HL-60 (cell line): ENCODE measurements at regions not wholly inside any gene's neighbourhood (a gene's known extent, or its start where the extent isn't known, plus 50 kb on each side); places are given as distances from the start of the nearest gene placed in this dataset.

Experiments
- DNase-seq, 2 experiments: peaks; one replicate each; pipeline ENCODE4 v3.0.0-alpha.2; 2010 to 2020; ENCODE audit warnings: low read depth in 1 of 2, low spot score in 1 of 2
- H3K27ac ChIP-seq: fragments of 250-450 bp; sonication (Bioruptor Pico); replicated peaks from 2 replicates; pipeline ENCODE4 v1.5.1; 2020; ENCODE audit warnings: mild to moderate bottlenecking, moderate library complexity
- H3K27me3 ChIP-seq: fragments of 250-450 bp; sonication (Bioruptor Pico); 2 replicates; pipeline ENCODE4 v1.5.1; 2021; ENCODE audit warnings: mild to moderate bottlenecking, moderate library complexity; ENCODE audit not compliant: insufficient read depth, poor library complexity, severe bottlenecking
- H3K4me3 ChIP-seq: replicated peaks from 2 replicates; pipeline ENCODE4 v1.5.1; 2011; ENCODE audit warnings: mild to moderate bottlenecking, control low read depth, low read length; ENCODE audit not compliant: insufficient read depth
- GABPA ChIP-seq: IDR thresholded peaks from 2 replicates; pipeline ENCODE4 v1.6.1; 2012; ENCODE audit warnings: low read depth
- POLR2AphosphoS5 ChIP-seq: IDR thresholded peaks from 2 replicates; pipeline ENCODE4 v1.6.1; 2012; ENCODE audit warnings: low read depth
- SPI1 ChIP-seq: IDR thresholded peaks from 2 replicates; pipeline ENCODE4 v1.6.1; 2012; ENCODE audit warnings: low read depth, mild to moderate bottlenecking, borderline replicate concordance
- TF ChIP-seq, protein P1 (sequence below): IDR thresholded peaks from 2 replicates; pipeline ENCODE4 v1.6.1; 2012; ENCODE audit warnings: low read depth; ENCODE audit not compliant: insufficient replicate concordance
- TF ChIP-seq, protein P2 (sequence below): IDR thresholded peaks from one replicate; pipeline ENCODE4 v1.5.1; 2011; ENCODE audit warnings: low read length, control low read depth, inconsistent platforms; ENCODE audit not compliant: insufficient read depth

DNA sequence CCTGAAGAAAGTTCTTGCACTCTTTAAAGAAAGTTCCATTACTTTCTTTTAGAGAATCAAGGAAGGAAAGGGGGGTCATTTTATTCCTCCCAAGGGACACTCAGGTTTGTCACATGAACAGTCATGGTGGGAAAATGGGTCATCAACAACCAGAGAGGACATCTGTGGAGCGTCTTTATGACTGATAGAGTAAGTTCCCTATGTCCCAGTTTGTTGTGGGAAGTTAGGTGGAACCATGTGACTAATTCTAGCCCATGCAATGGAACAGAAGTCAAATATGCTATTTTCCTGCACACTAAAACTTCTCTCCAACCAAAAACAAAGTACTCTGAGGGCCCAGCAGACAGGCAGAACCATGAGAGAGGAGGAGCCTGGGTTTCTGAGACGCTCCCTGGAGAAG is 165.6 kb upstream of the SERTAD2 start:
- H3K27ac ChIP-seq = peak overlapping the region; percentile 47; the same call in 1 of the 2 replicates
- TF ChIP-seq, protein P1, sequence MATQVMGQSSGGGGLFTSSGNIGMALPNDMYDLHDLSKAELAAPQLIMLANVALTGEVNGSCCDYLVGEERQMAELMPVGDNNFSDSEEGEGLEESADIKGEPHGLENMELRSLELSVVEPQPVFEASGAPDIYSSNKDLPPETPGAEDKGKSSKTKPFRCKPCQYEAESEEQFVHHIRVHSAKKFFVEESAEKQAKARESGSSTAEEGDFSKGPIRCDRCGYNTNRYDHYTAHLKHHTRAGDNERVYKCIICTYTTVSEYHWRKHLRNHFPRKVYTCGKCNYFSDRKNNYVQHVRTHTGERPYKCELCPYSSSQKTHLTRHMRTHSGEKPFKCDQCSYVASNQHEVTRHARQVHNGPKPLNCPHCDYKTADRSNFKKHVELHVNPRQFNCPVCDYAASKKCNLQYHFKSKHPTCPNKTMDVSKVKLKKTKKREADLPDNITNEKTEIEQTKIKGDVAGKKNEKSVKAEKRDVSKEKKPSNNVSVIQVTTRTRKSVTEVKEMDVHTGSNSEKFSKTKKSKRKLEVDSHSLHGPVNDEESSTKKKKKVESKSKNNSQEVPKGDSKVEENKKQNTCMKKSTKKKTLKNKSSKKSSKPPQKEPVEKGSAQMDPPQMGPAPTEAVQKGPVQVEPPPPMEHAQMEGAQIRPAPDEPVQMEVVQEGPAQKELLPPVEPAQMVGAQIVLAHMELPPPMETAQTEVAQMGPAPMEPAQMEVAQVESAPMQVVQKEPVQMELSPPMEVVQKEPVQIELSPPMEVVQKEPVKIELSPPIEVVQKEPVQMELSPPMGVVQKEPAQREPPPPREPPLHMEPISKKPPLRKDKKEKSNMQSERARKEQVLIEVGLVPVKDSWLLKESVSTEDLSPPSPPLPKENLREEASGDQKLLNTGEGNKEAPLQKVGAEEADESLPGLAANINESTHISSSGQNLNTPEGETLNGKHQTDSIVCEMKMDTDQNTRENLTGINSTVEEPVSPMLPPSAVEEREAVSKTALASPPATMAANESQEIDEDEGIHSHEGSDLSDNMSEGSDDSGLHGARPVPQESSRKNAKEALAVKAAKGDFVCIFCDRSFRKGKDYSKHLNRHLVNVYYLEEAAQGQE = no peak
- TF ChIP-seq POLR2AphosphoS5 (no peak), SPI1 (no peak), GABPA (no peak)
- TF ChIP-seq, protein P2, sequence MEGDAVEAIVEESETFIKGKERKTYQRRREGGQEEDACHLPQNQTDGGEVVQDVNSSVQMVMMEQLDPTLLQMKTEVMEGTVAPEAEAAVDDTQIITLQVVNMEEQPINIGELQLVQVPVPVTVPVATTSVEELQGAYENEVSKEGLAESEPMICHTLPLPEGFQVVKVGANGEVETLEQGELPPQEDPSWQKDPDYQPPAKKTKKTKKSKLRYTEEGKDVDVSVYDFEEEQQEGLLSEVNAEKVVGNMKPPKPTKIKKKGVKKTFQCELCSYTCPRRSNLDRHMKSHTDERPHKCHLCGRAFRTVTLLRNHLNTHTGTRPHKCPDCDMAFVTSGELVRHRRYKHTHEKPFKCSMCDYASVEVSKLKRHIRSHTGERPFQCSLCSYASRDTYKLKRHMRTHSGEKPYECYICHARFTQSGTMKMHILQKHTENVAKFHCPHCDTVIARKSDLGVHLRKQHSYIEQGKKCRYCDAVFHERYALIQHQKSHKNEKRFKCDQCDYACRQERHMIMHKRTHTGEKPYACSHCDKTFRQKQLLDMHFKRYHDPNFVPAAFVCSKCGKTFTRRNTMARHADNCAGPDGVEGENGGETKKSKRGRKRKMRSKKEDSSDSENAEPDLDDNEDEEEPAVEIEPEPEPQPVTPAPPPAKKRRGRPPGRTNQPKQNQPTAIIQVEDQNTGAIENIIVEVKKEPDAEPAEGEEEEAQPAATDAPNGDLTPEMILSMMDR = no peak
- DNase-seq = no peak
- H3K27me3 ChIP-seq = no peaks in the 10 kb centered on the region
- H3K4me3 ChIP-seq = no peak overlapping the region

DNA sequence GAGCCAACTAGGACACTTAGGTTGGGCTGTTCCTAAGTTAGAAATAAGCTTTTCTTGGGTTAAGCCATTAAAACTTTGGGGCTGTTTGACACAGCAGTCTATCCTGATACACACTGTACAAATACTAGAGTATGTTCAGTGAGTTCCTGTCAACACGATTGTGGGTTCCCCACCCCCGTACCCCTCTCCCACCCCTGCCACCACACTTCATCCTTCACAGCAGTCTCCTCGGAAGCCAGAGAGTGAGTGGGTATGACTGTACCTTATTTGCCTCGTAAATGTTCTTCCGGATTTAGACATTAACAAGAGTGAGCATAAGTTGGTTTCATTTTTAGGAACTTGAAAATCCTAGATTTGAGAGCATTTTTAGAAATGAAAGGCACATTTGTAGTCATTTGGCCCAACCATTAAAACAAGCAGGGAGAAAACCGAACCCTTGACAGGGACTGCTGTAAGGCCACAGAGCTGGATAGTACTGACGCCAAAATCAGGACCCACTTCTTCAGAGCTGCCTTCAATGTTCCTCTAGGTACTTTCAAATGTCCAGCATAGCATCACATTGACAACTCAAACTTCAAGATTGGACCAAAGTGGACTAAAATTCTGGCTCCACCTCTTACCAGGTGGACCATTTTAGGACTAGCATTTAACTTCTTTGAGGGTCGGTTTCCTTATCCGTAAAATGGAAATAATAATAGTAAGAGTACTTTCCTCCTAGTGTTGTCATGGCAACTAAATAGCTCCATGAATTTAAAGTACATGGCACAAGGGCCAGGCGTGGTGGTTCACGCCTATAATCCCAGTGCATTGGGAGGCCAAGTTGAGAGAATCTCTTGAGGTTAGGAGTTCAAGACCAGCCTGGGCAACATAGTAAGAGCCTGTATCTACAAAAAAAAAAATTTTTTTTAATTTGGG is 166.3 kb upstream of the SERTAD2 start:
- Histone ChIP-seq H3K4me3 (no peak overlapping the region), H3K27me3 (no peaks in the 10 kb centered on the region), H3K27ac (peak overlapping the region; percentile 47; the same call in 1 of the 2 replicates)
- DNase-seq = no peak
- TF ChIP-seq GABPA (no peak), SPI1 (no peak), POLR2AphosphoS5 (no peak)
- TF ChIP-seq, protein P2 = no peak
- TF ChIP-seq, protein P1 = no peak

DNA sequence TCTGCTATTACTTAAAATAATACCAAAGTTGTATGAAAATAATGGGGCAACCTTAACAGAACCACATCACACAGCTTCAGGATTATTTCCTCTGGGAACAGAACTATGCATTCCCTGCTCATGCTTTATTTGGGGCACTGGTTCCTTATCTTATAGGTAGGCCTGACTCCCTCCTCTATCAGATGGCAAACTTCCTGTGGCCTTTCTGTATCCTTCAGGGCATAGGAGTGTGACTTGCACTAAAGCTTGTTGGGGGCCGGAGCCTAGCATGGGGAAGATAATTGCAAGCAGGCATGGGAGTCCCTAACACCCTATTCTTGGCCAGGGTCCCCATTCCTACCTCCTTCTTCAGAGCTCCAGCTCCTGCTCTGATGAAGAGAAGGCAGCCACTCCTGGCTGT is 167.2 kb upstream of the SERTAD2 start:
- Histone ChIP-seq H3K27ac (no peak overlapping the region), H3K27me3 (no peaks in the 10 kb centered on the region), H3K4me3 (no peak overlapping the region)
- DNase-seq = no peak
- TF ChIP-seq, protein P2 = no peak
- TF ChIP-seq, protein P1 = no peak
- no peak for TF ChIP-seq SPI1
- TF ChIP-seq GABPA = no peak
- no peak for TF ChIP-seq POLR2AphosphoS5
